ENCODE measurements at regions not wholly inside any gene's neighbourhood (a gene's known extent, or its start where the extent isn't known, plus 50 kb on each side); places are given as distances from the start of the nearest gene placed in this dataset.

DNA sequence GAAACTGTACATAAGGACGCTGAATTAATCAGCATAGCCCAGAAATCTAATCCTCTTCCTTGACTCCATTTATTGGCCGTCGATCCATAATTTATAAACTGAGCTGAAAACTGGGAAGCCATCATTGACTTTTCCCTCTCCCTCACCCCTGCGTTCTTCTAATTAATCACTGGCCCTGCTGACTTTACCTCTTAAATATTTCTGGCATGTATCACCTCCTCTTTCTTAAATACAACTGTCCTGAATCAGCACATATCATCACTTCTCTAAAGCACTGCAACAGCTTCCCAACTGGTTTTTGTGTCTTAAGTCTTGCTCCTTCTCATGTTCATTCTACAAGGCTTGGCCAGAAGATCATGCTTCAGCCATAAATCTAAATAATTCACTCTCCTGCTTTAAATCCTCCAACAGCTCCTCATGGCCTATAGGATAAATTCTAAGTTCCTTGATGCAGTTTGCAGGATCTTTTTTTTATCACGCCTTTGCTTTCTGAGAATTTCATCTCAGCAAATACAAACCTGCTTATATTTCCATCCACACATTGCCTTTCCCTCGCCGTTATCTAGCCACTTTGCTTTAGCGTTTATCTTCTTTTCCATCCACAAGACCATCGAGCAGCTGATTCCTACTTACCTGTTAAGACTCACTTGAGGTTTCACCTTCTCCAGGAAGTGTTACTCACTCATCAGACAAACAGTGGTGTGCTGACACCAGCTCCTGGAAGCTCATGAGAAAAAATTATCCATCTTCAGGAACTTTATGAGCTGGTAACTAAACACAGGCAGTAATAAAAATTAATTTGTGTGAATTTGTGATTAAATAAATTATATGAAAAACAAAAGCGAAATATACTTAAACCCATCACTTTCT lies 295.6 kb upstream of the FLRT2 start:
- intact Hi-C loops (cut with micrococcal nuclease; ENCODE audit: unreplicated experiment): no loop called here
- no peak overlapping the region for H3K27ac Mint-ChIP-seq (ENCODE audit: unreplicated experiment)

DNA sequence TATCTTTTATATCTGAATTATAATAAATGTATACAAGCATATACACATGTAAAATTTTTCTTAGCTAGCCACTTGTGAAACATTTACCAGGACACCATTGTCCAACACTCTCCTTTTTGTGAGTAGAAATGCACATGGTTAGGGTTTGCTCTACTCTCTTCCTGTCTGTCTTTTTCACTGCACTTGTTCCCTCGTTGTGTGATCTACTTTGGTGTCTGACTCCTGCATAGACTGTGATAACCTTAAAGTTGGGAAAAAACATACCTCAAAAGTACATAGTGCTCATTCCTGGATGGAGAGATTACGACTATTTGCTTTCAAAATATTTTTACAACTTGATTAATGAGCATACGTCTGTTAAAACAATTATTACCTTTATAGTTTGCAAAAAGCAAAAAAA lies 294.1 kb upstream of the FLRT2 start:
- Mint-ChIP-seq H3K36me3 (ENCODE audit: insufficient read depth, unreplicated experiment) (no peaks in the 10 kb centered on the region), H3K4me3 (ENCODE audit: unreplicated experiment) (no peak overlapping the region), H3K9me3 (ENCODE audit: unreplicated experiment) (peaks cover 9% of the 10 kb centered on the region), H3K4me1 (ENCODE audit: low read depth, unreplicated experiment) (peaks cover 25% of the 10 kb centered on the region), H3K27me3 (ENCODE audit: insufficient read depth, unreplicated experiment) (no peaks in the 10 kb centered on the region), H3K27ac (ENCODE audit: unreplicated experiment) (no peak overlapping the region)
- no peak overlapping the region for H3K4me3 ChIP-seq (ENCODE audit: low read depth, low read length)
- H3K9me3 ChIP-seq: peaks cover 1% of the 10 kb centered on the region; the same call in 1 of the 2 replicates
- TF ChIP-seq, protein P1, sequence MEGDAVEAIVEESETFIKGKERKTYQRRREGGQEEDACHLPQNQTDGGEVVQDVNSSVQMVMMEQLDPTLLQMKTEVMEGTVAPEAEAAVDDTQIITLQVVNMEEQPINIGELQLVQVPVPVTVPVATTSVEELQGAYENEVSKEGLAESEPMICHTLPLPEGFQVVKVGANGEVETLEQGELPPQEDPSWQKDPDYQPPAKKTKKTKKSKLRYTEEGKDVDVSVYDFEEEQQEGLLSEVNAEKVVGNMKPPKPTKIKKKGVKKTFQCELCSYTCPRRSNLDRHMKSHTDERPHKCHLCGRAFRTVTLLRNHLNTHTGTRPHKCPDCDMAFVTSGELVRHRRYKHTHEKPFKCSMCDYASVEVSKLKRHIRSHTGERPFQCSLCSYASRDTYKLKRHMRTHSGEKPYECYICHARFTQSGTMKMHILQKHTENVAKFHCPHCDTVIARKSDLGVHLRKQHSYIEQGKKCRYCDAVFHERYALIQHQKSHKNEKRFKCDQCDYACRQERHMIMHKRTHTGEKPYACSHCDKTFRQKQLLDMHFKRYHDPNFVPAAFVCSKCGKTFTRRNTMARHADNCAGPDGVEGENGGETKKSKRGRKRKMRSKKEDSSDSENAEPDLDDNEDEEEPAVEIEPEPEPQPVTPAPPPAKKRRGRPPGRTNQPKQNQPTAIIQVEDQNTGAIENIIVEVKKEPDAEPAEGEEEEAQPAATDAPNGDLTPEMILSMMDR (IDR thresholded peaks at IDR 0.05; ENCODE audit: insufficient read depth in 1 of 2, low read depth in 1 of 2, low read length in 1 of 2, severe bottlenecking in 1 of 2, unreplicated experiment in 1 of 2): no peak
- peaks cover 8% of the 10 kb centered on the region; the same call in 1 of the 2 replicates for H3K4me1 ChIP-seq
- no TSS peak for BruUV-seq (replicated peaks)
- no peaks in the 10 kb centered on the region for H3K36me3 ChIP-seq (ENCODE audit: control insufficient read depth, insufficient read depth, low read length)
- ChIA-PET POLR2A (no interaction called here), CTCF (no interaction called here)
- peak in 1 of 2 experiments; percentile 12 for DNase-seq
- intact Hi-C loops (cut with micrococcal nuclease; ENCODE audit: unreplicated experiment): loop anchor here (1.0 to 2.0 kb wide), 2 partner anchors 15 to 53 kb away; no protein-coding TSS in a partner anchor
- no peaks in the 10 kb centered on the region for H3K27me3 ChIP-seq (replicated peaks; ENCODE audit: control insufficient read depth, insufficient read depth, low read length)

More for the DNA sequence above, 295.6 kb upstream of the FLRT2 start:
- no peak for DNase-seq
- peaks cover 4% of the 10 kb centered on the region; the same call in 1 of the 2 replicates for H3K9me3 ChIP-seq
- Mint-ChIP-seq H3K4me3 (ENCODE audit: unreplicated experiment) (no peak overlapping the region), H3K9me3 (ENCODE audit: unreplicated experiment) (peaks cover 9% of the 10 kb centered on the region), H3K36me3 (ENCODE audit: insufficient read depth, unreplicated experiment) (no peaks in the 10 kb centered on the region), H3K4me1 (ENCODE audit: low read depth, unreplicated experiment) (peaks cover 22% of the 10 kb centered on the region), H3K27me3 (ENCODE audit: insufficient read depth, unreplicated experiment) (no peaks in the 10 kb centered on the region)
- H3K4me3 ChIP-seq (ENCODE audit: low read depth, low read length): no peak overlapping the region
- no peaks in the 10 kb centered on the region for H3K36me3 ChIP-seq (ENCODE audit: control insufficient read depth, insufficient read depth, low read length)
- H3K4me1 ChIP-seq: peaks cover 8% of the 10 kb centered on the region; the same call in 1 of the 2 replicates
- TF ChIP-seq, protein P1 (IDR thresholded peaks at IDR 0.05; ENCODE audit: insufficient read depth in 1 of 2, low read depth in 1 of 2, low read length in 1 of 2, severe bottlenecking in 1 of 2, unreplicated experiment in 1 of 2): no peak
- no peaks in the 10 kb centered on the region for H3K27me3 ChIP-seq (replicated peaks; ENCODE audit: control insufficient read depth, insufficient read depth, low read length)
- no TSS peak for BruUV-seq (replicated peaks)
- CTCF ChIA-PET: no interaction called here
- POLR2A ChIA-PET: no interaction called here

DNA sequence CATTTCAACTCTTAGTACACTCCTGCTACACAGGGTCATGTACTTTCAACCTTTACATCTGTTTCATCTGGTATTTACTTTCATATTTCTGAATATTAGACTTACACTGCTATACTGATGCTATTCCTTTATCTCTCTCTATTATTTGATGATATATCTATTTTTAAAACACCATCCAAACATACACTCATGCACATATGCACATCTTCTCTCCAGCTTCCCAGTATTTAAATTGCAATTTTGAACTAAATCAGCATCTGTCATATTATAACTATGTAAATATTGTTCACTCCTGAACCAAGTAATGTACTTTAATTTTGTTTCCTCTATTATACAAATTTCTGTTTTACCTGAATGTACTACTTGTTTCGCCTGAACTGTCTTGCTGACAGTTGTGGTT lies 293.6 kb upstream of the FLRT2 start:
- Mint-ChIP-seq H3K27me3 (ENCODE audit: insufficient read depth, unreplicated experiment) (no peaks in the 10 kb centered on the region), H3K9me3 (ENCODE audit: unreplicated experiment) (peaks cover 9% of the 10 kb centered on the region), H3K4me1 (ENCODE audit: low read depth, unreplicated experiment) (peaks cover 29% of the 10 kb centered on the region), H3K27ac (ENCODE audit: unreplicated experiment) (no peak overlapping the region), H3K36me3 (ENCODE audit: insufficient read depth, unreplicated experiment) (no peaks in the 10 kb centered on the region), H3K4me3 (ENCODE audit: unreplicated experiment) (no peak overlapping the region)
- no peak for DNase-seq
- no peak overlapping the region for H3K4me3 ChIP-seq (ENCODE audit: low read depth, low read length)
- peaks cover 8% of the 10 kb centered on the region; the same call in 1 of the 2 replicates for H3K4me1 ChIP-seq
- intact Hi-C loops (cut with micrococcal nuclease; ENCODE audit: unreplicated experiment): loop anchor here (1.0 to 2.0 kb wide), 2 partner anchors 15 to 53 kb away; no protein-coding TSS in a partner anchor
- no peaks in the 10 kb centered on the region for H3K36me3 ChIP-seq (ENCODE audit: control insufficient read depth, insufficient read depth, low read length)
- POLR2A ChIA-PET: no interaction called here
- H3K9me3 ChIP-seq: no peaks in the 10 kb centered on the region; the same call in 1 of the 2 replicates
- BruUV-seq (replicated peaks): no TSS peak
- no peaks in the 10 kb centered on the region for H3K27me3 ChIP-seq (replicated peaks; ENCODE audit: control insufficient read depth, insufficient read depth, low read length)
- TF ChIP-seq, protein P1 (IDR thresholded peaks at IDR 0.05; ENCODE audit: insufficient read depth in 1 of 2, low read depth in 1 of 2, low read length in 1 of 2, severe bottlenecking in 1 of 2, unreplicated experiment in 1 of 2): no peak
- CTCF ChIA-PET: no interaction called here

Data from Caco-2 (cell line).